ENCODE measurements at regions not wholly inside any gene's neighbourhood (a gene's known extent, or its start where the extent isn't known, plus 50 kb on each side); places are given as distances from the start of the nearest gene placed in this dataset.

- TF ChIP-seq EZH2 (IDR thresholded peaks at IDR 0.05; ENCODE audit: low read length, unreplicated experiment) (no peak), EZH2phosphoT487 (IDR thresholded peaks at IDR 0.05; ENCODE audit: borderline replicate concordance, low read length) (no peak)
- TF ChIP-seq, protein P1, sequence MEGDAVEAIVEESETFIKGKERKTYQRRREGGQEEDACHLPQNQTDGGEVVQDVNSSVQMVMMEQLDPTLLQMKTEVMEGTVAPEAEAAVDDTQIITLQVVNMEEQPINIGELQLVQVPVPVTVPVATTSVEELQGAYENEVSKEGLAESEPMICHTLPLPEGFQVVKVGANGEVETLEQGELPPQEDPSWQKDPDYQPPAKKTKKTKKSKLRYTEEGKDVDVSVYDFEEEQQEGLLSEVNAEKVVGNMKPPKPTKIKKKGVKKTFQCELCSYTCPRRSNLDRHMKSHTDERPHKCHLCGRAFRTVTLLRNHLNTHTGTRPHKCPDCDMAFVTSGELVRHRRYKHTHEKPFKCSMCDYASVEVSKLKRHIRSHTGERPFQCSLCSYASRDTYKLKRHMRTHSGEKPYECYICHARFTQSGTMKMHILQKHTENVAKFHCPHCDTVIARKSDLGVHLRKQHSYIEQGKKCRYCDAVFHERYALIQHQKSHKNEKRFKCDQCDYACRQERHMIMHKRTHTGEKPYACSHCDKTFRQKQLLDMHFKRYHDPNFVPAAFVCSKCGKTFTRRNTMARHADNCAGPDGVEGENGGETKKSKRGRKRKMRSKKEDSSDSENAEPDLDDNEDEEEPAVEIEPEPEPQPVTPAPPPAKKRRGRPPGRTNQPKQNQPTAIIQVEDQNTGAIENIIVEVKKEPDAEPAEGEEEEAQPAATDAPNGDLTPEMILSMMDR (conservative IDR thresholded peaks at IDR 0.05; ENCODE audit: low read depth, low read length), result no peak
- H2AFZ ChIP-seq (ENCODE audit: low read length), result no peak overlapping the region
- intact Hi-C loops (cut with micrococcal nuclease), result no loop called here
- no peak overlapping the region for H3K4me2 ChIP-seq (ENCODE audit: low read length)
- no peaks in the 10 kb centered on the region for H3F3A ChIP-seq (ENCODE audit: low read length, unreplicated experiment)
- no peak overlapping the region for H3K4me3 ChIP-seq (ENCODE audit: low read length)
- H3K79me2 ChIP-seq (ENCODE audit: low read length), result no peaks in the 10 kb centered on the region
- H3K27ac ChIP-seq (ENCODE audit: low read length), result no peak overlapping the region
- ChIA-PET CTCF (no interaction called here), POLR2A (ENCODE audit: unreplicated experiment) (no interaction called here)
- DNase-seq (no peak), ATAC-seq (no peak)
- BruUV-seq (replicated peaks), result no TSS peak
- H3K27me3 ChIP-seq (ENCODE audit: low read length), result no peaks in the 10 kb centered on the region
- H3K9ac ChIP-seq (ENCODE audit: low read length), result no peak overlapping the region
- H3K9me3 ChIP-seq (ENCODE audit: low read length), result no peaks in the 10 kb centered on the region
- H3K4me1 ChIP-seq (ENCODE audit: insufficient read depth, low read length), result no peaks in the 10 kb centered on the region
- no peaks in the 10 kb centered on the region for H4K20me1 ChIP-seq (ENCODE audit: low read length)
- H3K36me3 ChIP-seq (ENCODE audit: low read depth, low read length), result no peaks in the 10 kb centered on the region
- H3K9me2 ChIP-seq (replicated peaks; ENCODE audit: low read length), result no peaks in the 10 kb centered on the region
Observed at GRCh38 chr4:85114526-85114925, 148.0 kb upstream of the WDFY3 start.

GRCh38 chr4:85116008-85116407 lies 149.5 kb upstream of the WDFY3 start:
- intact Hi-C loops (cut with micrococcal nuclease), result no loop called here
- H2AFZ ChIP-seq (ENCODE audit: low read length), result no peak overlapping the region
- H3K79me2 ChIP-seq (ENCODE audit: low read length), result no peaks in the 10 kb centered on the region
- POLR2A ChIA-PET (ENCODE audit: unreplicated experiment), result no interaction called here
- H3K27ac ChIP-seq (ENCODE audit: low read length), result no peak overlapping the region
- no peaks in the 10 kb centered on the region for H3K27me3 ChIP-seq (ENCODE audit: low read length)
- no peaks in the 10 kb centered on the region for H3K9me3 ChIP-seq (ENCODE audit: low read length)
- H4K20me1 ChIP-seq (ENCODE audit: low read length), result no peaks in the 10 kb centered on the region
- ATAC-seq (no peak), DNase-seq (no peak)
- no peaks in the 10 kb centered on the region for H3K36me3 ChIP-seq (ENCODE audit: low read depth, low read length)
- H3K4me1 ChIP-seq (ENCODE audit: insufficient read depth, low read length), result no peaks in the 10 kb centered on the region
- no peak overlapping the region for H3K4me2 ChIP-seq (ENCODE audit: low read length)
- CTCF ChIA-PET, result no interaction called here
- H3K4me3 ChIP-seq (ENCODE audit: low read length), result no peak overlapping the region
- H3K9me2 ChIP-seq (replicated peaks; ENCODE audit: low read length), result no peaks in the 10 kb centered on the region
- no peak overlapping the region for H3K9ac ChIP-seq (ENCODE audit: low read length)
- TF ChIP-seq EZH2 (IDR thresholded peaks at IDR 0.05; ENCODE audit: low read length, unreplicated experiment) (no peak), EZH2phosphoT487 (IDR thresholded peaks at IDR 0.05; ENCODE audit: borderline replicate concordance, low read length) (no peak)
- TF ChIP-seq, protein P1 (conservative IDR thresholded peaks at IDR 0.05; ENCODE audit: low read depth, low read length), result no peak
- H3F3A ChIP-seq (ENCODE audit: low read length, unreplicated experiment), result no peaks in the 10 kb centered on the region
- no TSS peak for BruUV-seq (replicated peaks)

DNA sequence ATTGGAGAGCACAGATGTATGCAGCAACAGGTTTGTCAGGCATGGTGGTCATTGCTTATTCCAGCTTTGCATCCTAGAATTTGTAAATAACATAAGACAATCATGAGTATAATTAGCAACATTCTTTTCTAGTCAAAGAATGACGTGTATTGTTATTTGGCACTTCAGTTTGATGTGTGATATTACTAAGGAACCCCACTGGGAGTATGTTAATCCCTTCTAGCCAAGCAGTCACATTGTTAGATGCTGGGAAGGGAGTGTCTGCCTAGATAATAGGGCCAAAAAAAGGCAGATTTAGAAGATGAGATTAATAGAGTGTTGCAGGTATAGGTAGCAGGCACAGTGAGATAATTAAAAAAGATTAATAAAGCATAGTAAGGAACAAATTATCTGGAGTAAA lies 159.2 kb upstream of the WDFY3 start:
- intact Hi-C loops (cut with micrococcal nuclease), result no loop called here
- DNase-seq, result no peak
- Histone ChIP-seq H4K20me1 (ENCODE audit: low read length) (no peaks in the 10 kb centered on the region), H3K27ac (ENCODE audit: low read length) (no peak overlapping the region), H3K4me2 (ENCODE audit: low read length) (no peak overlapping the region), H3K4me1 (ENCODE audit: insufficient read depth, low read length) (no peaks in the 10 kb centered on the region), H3K9me2 (replicated peaks; ENCODE audit: low read length) (no peaks in the 10 kb centered on the region), H3K27me3 (ENCODE audit: low read length) (no peaks in the 10 kb centered on the region), H3K9ac (ENCODE audit: low read length) (no peak overlapping the region), H3K79me2 (ENCODE audit: low read length) (no peaks in the 10 kb centered on the region), H2AFZ (ENCODE audit: low read length) (no peak overlapping the region), H3F3A (ENCODE audit: low read length, unreplicated experiment) (no peaks in the 10 kb centered on the region), H3K36me3 (ENCODE audit: low read depth, low read length) (no peaks in the 10 kb centered on the region), H3K4me3 (ENCODE audit: low read length) (no peak overlapping the region), H3K9me3 (ENCODE audit: low read length) (no peaks in the 10 kb centered on the region)
- BruUV-seq (replicated peaks), result no TSS peak
- TF ChIP-seq EZH2 (IDR thresholded peaks at IDR 0.05; ENCODE audit: low read length, unreplicated experiment) (no peak), EZH2phosphoT487 (IDR thresholded peaks at IDR 0.05; ENCODE audit: borderline replicate concordance, low read length) (no peak)
- TF ChIP-seq, protein P1 (conservative IDR thresholded peaks at IDR 0.05; ENCODE audit: low read depth, low read length), result no peak
- CTCF ChIA-PET, result no interaction called here
- no peak for ATAC-seq
- POLR2A ChIA-PET (ENCODE audit: unreplicated experiment), result no interaction called here
